Right kidney (tissue), 1 donor: ENCODE measurements at regions not wholly inside any gene's neighbourhood (a gene's known extent, or its start where the extent isn't known, plus 50 kb on each side); places are given as distances from the start of the nearest gene placed in this dataset.

Experiments used
- DNase-seq: peaks from one replicate; pipeline ENCODE4 v3.0.0-alpha.2; 2016

- no peak for DNase-seq
Measured at GRCh38 chr11:25890626-25891260, 441.2 kb upstream of the ANO3 start.

GRCh38 chr11:25891960-25892359, 440.0 kb upstream of the ANO3 start:
- no peak for DNase-seq

- DNase-seq = no peak
Measured at GRCh38 chr11:25899617-25900160, 432.2 kb upstream of the ANO3 start.

DNA sequence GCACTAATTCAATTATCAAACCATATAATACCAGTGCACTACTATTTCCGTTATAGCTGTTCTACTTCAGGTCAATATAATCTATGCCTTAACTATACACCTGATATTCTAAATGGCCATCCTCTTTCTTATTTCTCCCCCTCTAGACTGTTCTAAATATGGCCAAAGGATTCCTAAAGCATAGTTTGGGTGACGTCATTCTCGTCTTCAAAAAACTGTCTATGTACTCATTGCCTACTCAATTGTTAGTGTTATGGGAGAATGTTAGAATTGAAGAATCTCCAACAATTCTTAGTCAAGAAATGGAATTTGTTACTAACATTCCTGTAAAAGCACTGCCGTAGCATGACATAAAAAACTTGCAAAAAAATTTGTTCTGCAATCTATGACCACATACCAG, 431.1 kb upstream of the ANO3 start:
- no peak for DNase-seq

- no peak for DNase-seq
Measured at GRCh38 chr11:25901415-25901814, 430.5 kb upstream of the ANO3 start.

DNA sequence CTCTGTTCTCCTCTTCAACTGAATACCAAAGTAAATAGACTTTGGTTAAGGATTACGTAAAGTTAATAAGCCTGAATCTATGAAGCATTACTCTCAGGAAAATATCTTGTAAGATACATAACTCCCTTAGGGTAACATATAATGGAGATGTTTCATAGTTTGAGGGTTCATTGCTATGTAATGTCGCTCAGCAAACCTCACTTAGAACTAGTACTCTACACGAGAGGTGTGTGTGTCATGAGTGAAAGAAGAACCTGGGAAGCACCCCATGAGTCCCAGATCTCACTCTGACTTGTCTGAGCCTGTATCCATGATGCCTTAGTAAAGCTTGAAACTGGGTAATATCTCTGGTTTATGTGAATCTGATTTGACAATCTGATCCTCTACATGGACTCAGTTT, 429.5 kb upstream of the ANO3 start:
- DNase-seq = no peak

- DNase-seq = no peak
Measured at GRCh38 chr11:25908726-25909125, 423.2 kb upstream of the ANO3 start.

GRCh38 chr11:25910086-25910485, 421.8 kb upstream of the ANO3 start:
- no peak for DNase-seq

- DNase-seq = no peak
Measured at GRCh38 chr11:25920356-25920755, 411.6 kb upstream of the ANO3 start.

- DNase-seq = no peak
Measured at GRCh38 chr11:25924586-25924985, 407.3 kb upstream of the ANO3 start.

GRCh38 chr11:25925359-25925758, 406.6 kb upstream of the ANO3 start:
- no peak for DNase-seq

DNA sequence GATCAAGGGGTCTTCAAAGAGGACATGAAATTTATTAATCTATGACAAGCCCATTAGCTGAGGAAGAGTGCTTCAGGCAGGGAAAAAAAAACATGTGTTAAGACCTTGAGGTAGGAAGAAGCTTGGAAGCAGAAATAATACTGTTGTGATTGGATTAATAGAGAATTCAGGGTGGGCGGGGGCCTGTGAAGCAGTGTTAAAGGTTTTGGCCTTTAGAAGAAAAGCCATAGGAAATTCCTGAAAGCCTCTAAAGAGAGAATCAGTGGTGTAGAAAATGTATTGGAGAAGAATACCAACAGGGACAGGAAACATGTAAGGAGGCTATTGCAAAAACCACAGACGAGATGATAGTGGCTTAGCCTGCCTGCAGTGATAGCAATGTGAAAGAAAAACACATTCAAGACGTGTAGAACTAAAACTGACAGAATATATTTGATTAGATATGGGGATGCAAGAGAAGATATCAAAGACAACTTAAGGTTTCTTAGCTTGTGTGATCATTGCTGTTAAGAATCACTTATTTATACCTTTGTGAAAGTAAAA, 404.4 kb upstream of the ANO3 start:
- DNase-seq = no peak

DNA sequence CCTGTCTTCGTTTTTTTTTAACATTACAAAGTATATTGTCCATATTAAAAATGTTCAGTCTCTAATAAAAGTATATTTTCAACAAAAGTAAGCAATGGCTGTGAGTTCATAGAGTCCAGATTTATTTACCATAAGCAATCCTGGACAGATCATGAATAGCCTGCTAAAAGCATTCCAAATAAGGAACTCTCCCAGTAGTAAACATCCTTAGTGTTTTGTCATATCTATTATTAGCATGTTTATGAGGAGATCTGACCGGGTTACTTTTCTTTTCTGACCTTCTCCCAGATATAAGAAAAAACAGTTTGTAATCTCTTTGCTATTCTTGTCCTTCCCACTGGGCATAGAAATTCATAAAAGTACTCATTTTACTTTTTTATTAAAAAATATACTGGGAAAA, 403.9 kb upstream of the ANO3 start:
- DNase-seq = no peak

GRCh38 chr11:25938952-25939351, 393.0 kb upstream of the ANO3 start:
- no peak for DNase-seq

- no peak for DNase-seq
Measured at GRCh38 chr11:25939691-25940090, 392.2 kb upstream of the ANO3 start.

DNA sequence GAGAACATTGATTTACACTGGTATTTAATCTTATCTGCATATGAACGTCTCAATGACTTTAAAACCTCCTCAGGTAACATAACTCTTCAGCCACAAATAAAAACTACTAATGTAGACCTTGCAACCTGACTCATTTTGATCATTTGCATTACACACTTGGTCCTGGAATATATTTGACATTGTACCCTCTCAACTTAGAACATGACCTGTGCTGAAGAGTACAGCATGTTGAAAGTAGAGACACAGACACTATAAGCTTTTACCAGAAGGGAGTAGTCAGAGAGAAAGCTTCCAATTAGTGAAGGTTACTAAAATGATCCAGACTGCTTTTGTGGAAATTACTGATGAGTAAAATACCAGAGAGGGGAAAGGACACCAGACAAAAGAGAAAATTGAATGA, 390.6 kb upstream of the ANO3 start:
- no peak for DNase-seq

DNA sequence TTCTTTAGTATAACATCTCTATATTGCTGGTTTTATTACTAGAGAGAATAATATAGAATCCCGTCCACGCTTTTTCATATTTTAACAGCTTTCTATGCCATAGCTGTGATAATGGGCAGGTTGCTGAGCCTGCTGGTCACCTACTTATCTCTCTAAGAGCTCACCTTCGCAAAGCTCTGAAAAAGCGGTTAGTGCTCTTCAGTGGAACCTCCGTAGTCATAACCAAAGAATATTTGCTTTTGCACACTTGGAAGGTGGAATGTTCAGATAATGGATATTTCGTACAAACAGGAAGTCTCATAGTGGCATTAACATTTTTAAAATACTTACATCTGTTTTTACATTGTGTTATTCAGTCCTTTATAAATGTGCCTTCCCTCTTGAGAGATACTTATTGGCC, 388.9 kb upstream of the ANO3 start:
- DNase-seq = no peak

GRCh38 chr11:25943777-25944661, 387.9 kb upstream of the ANO3 start:
- no peak for DNase-seq

- no peak for DNase-seq
Measured at GRCh38 chr11:25949918-25950317, 382.0 kb upstream of the ANO3 start.

- no peak for DNase-seq
Measured at GRCh38 chr11:25953006-25953405, 378.9 kb upstream of the ANO3 start.

DNA sequence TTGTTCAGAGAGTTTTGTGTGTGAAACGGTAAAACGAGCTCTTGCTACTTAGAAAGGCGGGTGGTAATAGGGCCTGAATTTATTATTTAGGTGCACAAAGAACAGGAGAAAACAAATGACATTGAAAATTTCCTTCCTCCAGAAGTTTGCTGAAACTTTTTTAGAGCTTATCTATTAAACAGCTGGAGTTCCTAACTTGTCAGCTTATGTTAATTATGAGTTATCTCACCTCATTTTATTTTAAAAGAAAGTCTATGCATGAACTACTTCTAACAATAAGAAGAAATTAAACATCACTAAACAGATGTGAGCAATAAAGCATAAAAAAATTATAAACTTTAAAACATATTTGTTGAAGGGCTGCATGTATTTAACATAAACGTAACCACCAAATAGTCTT, 373.9 kb upstream of the ANO3 start:
- DNase-seq = no peak

DNA sequence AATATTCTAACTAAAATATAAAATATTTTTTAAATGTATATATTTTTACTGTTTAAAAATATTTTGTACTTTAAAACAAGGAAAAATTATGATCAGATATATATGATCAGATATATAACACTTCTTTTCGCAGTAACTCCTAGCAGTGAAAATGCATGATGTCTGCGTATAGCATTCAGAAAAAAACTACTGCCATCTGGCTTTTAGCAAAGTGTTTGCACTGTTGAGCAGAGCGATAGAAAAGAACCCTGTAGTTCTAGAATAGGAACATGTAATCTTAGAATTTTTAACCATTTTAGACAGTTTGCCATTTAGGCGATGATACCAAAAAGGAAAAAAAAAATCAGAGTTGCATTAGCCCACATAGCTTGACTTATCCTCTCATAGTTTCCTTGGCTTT, 370.4 kb upstream of the ANO3 start:
- no peak for DNase-seq

GRCh38 chr11:25970726-25971508, 361.0 kb upstream of the ANO3 start:
- DNase-seq = no peak
